Right atrium auricular region (tissue), 2 donors: ENCODE measurements at regions not wholly inside any gene's neighbourhood (a gene's known extent, or its start where the extent isn't known, plus 50 kb on each side); places are given as distances from the start of the nearest gene placed in this dataset.

Experiments used
- DNase-seq: peaks from one replicate; pipeline ENCODE4 v3.0.0-alpha.2; 2019; ENCODE audit warnings: low spot score
- H3K27ac ChIP-seq, 2 donors: fragments of 200-600 bp; sonication (generic); 1 replicate in 1 of 2; 2 replicates in 1 of 2; pipeline ENCODE4 v1.5.1; 2016 to 2019
- H3K27me3 ChIP-seq, 2 donors: fragments of 200-600 bp; sonication (generic); one replicate each; pipeline versions ENCODE4 v1.5.1 to v1.6.0; 2017 to 2019
- H3K36me3 ChIP-seq: fragments of 200-600 bp; sonication (generic); one replicate; pipeline ENCODE4 v1.5.1; 2016
- H3K4me1 ChIP-seq, 2 donors: fragments of 200-600 bp; sonication (generic); one replicate each; pipeline versions ENCODE4 v1.5.1 to v1.6.0; 2017 to 2019
- H3K4me3 ChIP-seq, 2 donors: fragments of 200-600 bp; sonication (generic); 1 replicate in 1 of 2; 2 replicates in 1 of 2; pipeline ENCODE4 v1.5.1; 2017 to 2019; ENCODE audit warnings: mild to moderate bottlenecking in 1 of 2, moderate library complexity in 1 of 2
- H3K9me3 ChIP-seq, 2 donors: fragments of 200-600 bp; sonication (generic); one replicate each; pipeline ENCODE4 v1.5.1; 2019
- TF ChIP-seq, protein P1 (sequence below), 2 donors: fragments of 200-600 bp; sonication (generic); IDR thresholded peaks; one replicate each; pipeline ENCODE4 v1.5.1; 2019; ENCODE audit warnings: antibody characterized with exemption in 2 of 2

DNA sequence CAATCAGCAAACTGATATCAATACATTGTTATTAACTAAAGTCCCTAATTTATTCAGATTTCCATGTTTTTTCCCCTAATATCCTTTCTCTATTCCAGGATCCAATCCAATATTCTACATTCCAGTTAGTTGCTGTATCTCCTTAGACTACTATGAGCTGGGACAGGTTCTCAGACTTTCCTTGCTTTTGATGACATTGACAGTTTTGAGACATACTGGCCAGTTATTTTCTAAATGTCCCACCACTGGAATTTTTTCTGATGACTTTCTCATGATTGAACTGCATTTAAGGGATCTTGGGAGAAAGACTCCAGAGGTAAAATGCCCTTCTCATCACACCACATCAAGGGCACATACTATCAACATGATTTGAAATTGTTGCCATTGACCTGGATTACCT, 177.1 kb upstream of the MAF start:
- no peaks in the 10 kb centered on the region for H3K4me1 ChIP-seq
- H3K27ac ChIP-seq: no peak overlapping the region
- no peaks in the 10 kb centered on the region for H3K27me3 ChIP-seq
- no peak for DNase-seq
- no peaks in the 10 kb centered on the region for H3K36me3 ChIP-seq
- TF ChIP-seq, protein P1, sequence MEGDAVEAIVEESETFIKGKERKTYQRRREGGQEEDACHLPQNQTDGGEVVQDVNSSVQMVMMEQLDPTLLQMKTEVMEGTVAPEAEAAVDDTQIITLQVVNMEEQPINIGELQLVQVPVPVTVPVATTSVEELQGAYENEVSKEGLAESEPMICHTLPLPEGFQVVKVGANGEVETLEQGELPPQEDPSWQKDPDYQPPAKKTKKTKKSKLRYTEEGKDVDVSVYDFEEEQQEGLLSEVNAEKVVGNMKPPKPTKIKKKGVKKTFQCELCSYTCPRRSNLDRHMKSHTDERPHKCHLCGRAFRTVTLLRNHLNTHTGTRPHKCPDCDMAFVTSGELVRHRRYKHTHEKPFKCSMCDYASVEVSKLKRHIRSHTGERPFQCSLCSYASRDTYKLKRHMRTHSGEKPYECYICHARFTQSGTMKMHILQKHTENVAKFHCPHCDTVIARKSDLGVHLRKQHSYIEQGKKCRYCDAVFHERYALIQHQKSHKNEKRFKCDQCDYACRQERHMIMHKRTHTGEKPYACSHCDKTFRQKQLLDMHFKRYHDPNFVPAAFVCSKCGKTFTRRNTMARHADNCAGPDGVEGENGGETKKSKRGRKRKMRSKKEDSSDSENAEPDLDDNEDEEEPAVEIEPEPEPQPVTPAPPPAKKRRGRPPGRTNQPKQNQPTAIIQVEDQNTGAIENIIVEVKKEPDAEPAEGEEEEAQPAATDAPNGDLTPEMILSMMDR (IDR thresholded peaks at IDR 0.05): no peak
- no peaks in the 10 kb centered on the region for H3K9me3 ChIP-seq
- no peak overlapping the region for H3K4me3 ChIP-seq

DNA sequence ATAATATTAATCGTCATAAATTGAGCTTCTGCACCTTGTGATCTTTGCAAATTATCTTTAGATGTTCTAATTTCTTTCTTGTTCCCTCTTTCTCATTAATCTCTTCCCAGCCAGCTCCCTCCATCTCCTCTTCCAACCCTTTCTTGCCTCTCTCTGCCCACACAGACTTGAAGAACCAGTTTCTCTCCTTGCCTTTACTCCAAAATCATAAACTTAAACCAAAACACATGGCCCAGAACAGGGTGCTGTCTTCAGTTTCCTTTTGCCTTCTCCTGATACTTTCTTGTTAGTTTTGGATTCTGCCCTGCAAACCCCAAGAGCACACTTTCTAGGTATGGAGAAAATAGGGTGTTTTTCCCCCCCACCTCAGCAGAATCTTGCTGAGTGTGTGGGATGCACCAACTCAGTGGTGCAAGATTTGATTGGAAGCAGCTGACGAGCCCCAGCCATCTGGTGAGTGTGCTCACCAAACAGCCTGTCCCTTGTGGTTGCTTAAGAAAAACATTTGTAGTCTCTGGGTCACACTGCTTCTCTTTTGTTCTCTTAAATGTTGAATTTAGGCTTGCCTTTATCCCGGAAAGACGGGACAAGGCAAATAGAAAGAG, 175.8 kb upstream of the MAF start:
- Histone ChIP-seq H3K27me3 (no peaks in the 10 kb centered on the region), H3K27ac (no peak overlapping the region), H3K4me3 (no peak overlapping the region), H3K9me3 (no peaks in the 10 kb centered on the region), H3K4me1 (no peaks in the 10 kb centered on the region), H3K36me3 (no peaks in the 10 kb centered on the region)
- DNase-seq: no peak
- TF ChIP-seq, protein P1 (IDR thresholded peaks at IDR 0.05): no peak

DNA sequence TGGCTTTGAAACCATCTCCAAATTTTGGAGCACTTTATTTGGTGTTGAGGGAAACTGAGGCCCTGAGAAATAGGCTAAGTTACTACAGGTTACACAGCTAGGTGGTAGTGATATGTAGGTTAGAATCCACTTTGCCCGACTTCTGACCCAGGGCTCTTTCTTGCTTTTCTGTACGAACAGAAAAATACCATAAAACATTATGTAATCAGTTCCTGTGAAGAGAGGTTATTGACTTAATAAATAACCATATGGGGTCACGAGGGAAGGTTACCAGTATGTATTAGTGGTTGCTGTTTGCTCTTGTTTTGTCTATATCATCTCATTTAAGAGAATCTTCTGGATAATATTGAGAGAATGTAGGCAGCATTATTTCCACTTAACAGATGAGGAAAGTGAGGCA, 172.2 kb upstream of the MAF start:
- H3K9me3 ChIP-seq: no peaks in the 10 kb centered on the region

DNA sequence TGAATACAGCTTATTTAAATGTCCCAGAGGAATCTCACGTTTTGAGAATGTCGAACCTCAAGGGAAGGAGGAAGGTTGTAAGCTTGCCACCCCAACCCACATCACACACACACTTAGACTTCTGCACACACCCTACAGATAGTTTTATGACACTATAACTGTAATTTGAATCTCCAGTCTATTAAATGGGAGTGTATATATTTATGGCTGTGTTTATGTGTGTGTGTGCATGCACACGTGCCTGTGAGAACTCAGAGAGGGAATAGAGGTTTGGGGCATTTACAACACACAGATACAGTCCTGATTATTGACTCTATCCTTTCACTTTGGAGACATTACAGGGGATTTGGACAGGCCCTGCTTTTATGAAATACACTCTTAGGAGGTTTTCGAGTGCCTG, 171.5 kb upstream of the MAF start:
- TF ChIP-seq, protein P1 (IDR thresholded peaks at IDR 0.05): no peak
- H3K4me1 ChIP-seq: peaks cover 0 to 20% of the 10 kb centered on the region in 2 donors
- no peaks in the 10 kb centered on the region for H3K27me3 ChIP-seq
- H3K4me3 ChIP-seq: no peak overlapping the region
- H3K27ac ChIP-seq: no peak overlapping the region
- no peaks in the 10 kb centered on the region for H3K36me3 ChIP-seq
- H3K9me3 ChIP-seq: no peaks in the 10 kb centered on the region
- DNase-seq: no peak

More for the DNA sequence above, 172.2 kb upstream of the MAF start:
- no peak overlapping the region for H3K4me3 ChIP-seq
- no peaks in the 10 kb centered on the region for H3K27me3 ChIP-seq
- H3K36me3 ChIP-seq: no peaks in the 10 kb centered on the region
- peaks cover 0 to 20% of the 10 kb centered on the region in 2 donors for H3K4me1 ChIP-seq
- no peak for DNase-seq
- TF ChIP-seq, protein P1 (IDR thresholded peaks at IDR 0.05): no peak
- H3K27ac ChIP-seq: no peak overlapping the region

DNA sequence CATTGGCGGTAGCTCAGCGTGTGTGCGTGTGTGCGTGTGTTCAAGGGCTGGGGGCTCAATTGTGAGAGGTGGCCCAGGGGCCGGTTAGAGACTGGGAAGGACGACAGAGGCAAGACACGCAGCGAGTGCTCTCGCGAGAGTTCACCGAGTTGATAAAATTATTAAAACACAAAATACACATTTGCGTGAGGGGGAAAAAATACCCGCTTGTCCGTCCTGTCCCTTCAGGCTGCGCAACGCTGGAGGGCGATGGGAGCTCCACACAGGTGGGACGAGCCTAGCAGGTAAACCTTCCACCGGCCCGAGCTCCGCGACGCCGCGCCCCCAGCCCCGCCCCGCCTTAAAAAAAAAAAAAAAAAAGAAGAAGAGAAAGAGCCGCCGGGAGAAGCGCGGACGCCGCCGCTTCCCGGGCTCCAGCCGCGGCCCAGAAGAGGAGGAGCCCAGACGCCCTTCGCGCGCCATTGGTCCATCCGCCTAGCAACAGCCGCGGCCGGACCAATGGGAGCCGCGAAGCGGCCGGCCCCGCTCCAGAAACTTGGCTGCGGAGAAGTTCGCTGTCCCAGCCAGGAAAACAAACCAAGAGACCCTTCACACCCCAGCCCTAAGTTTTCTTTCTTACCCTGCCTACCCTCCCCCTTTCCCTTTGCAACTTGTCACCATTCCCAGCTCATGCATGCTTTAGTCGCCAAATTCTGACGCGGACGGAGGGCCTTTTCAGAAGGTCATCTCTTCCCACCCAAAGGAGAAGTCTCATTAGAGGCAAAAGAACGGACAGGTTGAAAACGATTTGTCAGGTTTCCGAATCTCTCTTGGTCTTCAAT, 169.9 kb upstream of the MAF start:
- peak overlapping the region; percentile 73 for H3K27ac ChIP-seq
- H3K4me3 ChIP-seq: peak overlapping the region; percentile 48 to 60
- TF ChIP-seq, protein P1 (IDR thresholded peaks at IDR 0.05): no peak
- H3K27me3 ChIP-seq: no peaks in the 10 kb centered on the region
- no peaks in the 10 kb centered on the region for H3K9me3 ChIP-seq
- H3K36me3 ChIP-seq: no peaks in the 10 kb centered on the region
- peak; percentile 92 for DNase-seq
- peaks cover 0 to 20% of the 10 kb centered on the region in 2 donors for H3K4me1 ChIP-seq
